Skeletal muscle satellite cell (primary cell): ENCODE measurements at regions not wholly inside any gene's neighbourhood (a gene's known extent, or its start where the extent isn't known, plus 50 kb on each side); places are given as distances from the start of the nearest gene placed in this dataset.

Experiments used
- H3K27me3 ChIP-seq: 2 replicates; pipeline ENCODE4 v1.7.0; 2013; ENCODE audit warnings: low read length; ENCODE audit not compliant: control insufficient read depth, insufficient read depth
- H3K36me3 ChIP-seq: 2 replicates; pipeline ENCODE4 v1.7.0; 2013; ENCODE audit warnings: mild to moderate bottlenecking, control low read depth, low read length; ENCODE audit not compliant: insufficient read depth
- H3K4me1 ChIP-seq: 2 replicates; pipeline ENCODE4 v1.7.0; 2013; ENCODE audit warnings: low read length; ENCODE audit not compliant: control insufficient read depth, insufficient read depth
- H3K4me2 ChIP-seq: 2 replicates; pipeline ENCODE4 v1.7.0; 2013; ENCODE audit warnings: mild to moderate bottlenecking, low read length
- H3K4me3 ChIP-seq: 2 replicates; pipeline ENCODE4 v1.7.0; 2013; ENCODE audit warnings: low read length
- H3K9ac ChIP-seq: 2 replicates; pipeline ENCODE4 v1.7.0; 2013; ENCODE audit warnings: mild to moderate bottlenecking, low read depth, low read length, moderate library complexity
- H3K9me3 ChIP-seq: replicated peaks from 2 replicates; pipeline ENCODE4 v1.7.0; 2013; ENCODE audit warnings: mild to moderate bottlenecking, control low read depth, low read length

DNA sequence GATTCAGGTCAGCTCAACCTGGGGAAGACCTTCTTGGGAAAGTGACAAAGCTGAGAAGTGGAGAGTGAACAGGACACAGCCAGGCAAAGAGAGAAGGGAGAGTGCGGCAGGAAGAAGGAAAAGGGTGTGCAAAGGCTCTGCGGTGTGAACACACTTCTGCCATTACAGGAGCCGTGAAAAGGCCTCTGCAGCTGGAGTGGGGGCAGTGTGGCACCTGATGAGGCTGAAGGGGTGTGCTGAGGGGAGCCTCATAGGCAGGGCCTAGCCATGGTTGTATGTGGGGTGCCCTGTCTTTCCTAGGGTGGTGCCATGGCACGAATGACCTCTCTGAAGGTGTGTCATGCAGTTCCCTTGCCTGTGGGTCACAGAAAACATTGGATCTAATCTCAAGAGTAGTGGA lies 347.6 kb downstream of the CYRIA start:
- Histone ChIP-seq H3K9me3 (peaks cover 18% of the 10 kb centered on the region), H3K36me3 (no peaks in the 10 kb centered on the region), H3K4me2 (no peak overlapping the region), H3K4me1 (no peaks in the 10 kb centered on the region), H3K9ac (no peak overlapping the region), H3K27me3 (no peaks in the 10 kb centered on the region), H3K4me3 (no peak overlapping the region)

- no peak overlapping the region for H3K9ac ChIP-seq
- no peaks in the 10 kb centered on the region for H3K4me1 ChIP-seq
- peaks cover 18% of the 10 kb centered on the region for H3K9me3 ChIP-seq
- no peak overlapping the region for H3K4me3 ChIP-seq
- no peak overlapping the region for H3K4me2 ChIP-seq
- no peaks in the 10 kb centered on the region for H3K36me3 ChIP-seq
- no peaks in the 10 kb centered on the region for H3K27me3 ChIP-seq
Observed at GRCh38 chr2:16317211-16317830, 348.3 kb downstream of the CYRIA start.

GRCh38 chr2:16316456-16317210 lies 349.0 kb downstream of the CYRIA start:
- Histone ChIP-seq H3K4me1 (no peaks in the 10 kb centered on the region), H3K4me2 (no peak overlapping the region), H3K36me3 (no peaks in the 10 kb centered on the region), H3K9ac (no peak overlapping the region), H3K27me3 (no peaks in the 10 kb centered on the region), H3K9me3 (peaks cover 18% of the 10 kb centered on the region), H3K4me3 (no peak overlapping the region)

DNA sequence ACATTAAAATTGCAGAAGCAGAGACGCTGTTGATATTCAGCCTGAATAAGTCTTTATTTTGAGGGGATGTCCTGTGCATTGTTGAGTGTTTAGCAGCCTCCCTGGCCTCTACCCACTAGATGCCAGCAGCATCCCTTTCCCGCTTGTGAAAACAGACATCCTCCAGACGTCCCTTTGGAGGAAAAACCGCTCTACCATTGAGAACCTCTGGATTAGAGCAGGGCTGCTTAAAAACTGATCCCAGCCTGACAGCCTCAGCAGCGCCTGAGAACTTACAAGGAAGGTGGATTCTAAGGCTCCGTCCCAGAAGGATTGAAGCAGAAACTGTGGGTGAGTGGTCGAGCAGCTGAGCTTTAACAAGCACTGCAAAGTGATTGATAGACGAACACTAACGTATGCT lies 349.7 kb downstream of the CYRIA start:
- Histone ChIP-seq H3K9ac (no peak overlapping the region), H3K9me3 (peaks cover 18% of the 10 kb centered on the region), H3K27me3 (no peaks in the 10 kb centered on the region), H3K36me3 (no peaks in the 10 kb centered on the region), H3K4me3 (no peak overlapping the region), H3K4me2 (no peak overlapping the region), H3K4me1 (no peaks in the 10 kb centered on the region)

DNA sequence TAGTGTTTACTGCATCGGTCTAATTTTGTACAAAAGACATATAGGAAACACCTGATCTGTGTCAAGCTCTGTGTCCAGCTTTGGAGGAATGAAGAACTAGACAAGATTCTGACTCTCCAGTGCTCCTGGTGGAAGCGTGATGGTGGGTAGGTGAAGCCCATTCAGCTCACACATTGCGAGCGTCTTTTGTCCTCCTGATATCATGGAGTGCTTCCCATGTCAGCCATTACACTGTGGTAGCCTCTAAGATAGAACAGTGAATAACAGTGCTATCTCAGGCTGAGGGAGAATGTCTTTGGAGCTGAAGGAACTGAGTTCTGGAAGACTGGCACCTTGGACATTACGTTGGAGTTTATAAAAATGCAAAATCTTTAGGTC lies 350.2 kb downstream of the CYRIA start:
- no peaks in the 10 kb centered on the region for H3K27me3 ChIP-seq
- no peaks in the 10 kb centered on the region for H3K4me1 ChIP-seq
- no peaks in the 10 kb centered on the region for H3K36me3 ChIP-seq
- H3K4me3 ChIP-seq, result no peak overlapping the region
- no peak overlapping the region for H3K4me2 ChIP-seq
- H3K9me3 ChIP-seq, result peaks cover 18% of the 10 kb centered on the region
- H3K9ac ChIP-seq, result no peak overlapping the region

DNA sequence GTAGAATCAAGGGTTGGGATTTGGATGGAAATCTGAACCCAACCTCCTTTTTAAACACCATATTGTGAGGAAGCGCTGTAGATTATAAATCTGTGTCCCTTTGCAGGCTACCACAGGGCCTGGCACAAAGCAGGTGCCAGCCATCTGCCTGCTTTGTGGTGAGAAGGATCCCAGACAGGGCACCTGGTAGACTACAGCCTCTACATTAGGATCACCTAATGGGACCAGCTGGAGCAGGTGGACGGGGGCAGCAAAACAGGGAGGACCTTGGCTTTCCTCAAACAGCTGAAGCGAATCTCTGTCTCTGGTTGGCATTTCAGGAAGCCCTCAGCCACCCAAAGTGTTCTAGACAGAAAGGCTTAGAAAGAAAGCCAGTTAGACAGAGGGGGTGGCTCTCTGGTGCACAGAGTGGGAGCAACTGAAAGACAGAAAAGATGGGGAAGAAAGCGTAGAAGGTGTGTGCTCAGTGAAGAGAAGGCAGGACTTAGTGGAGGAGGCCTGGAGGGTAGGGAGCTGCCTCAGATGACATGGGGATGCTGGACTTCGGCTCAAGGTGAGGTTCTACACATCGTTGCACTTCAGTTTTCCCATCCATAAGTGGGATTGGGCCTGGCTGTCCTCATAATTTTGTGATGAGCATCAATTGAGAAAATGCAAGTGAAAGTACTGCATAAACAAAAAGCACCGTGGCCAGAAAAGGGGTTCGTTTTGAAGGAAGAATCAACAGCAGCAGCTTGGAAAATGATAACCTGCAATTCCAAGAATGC lies 350.8 kb downstream of the CYRIA start:
- Histone ChIP-seq H3K27me3 (no peaks in the 10 kb centered on the region), H3K4me3 (no peak overlapping the region), H3K9ac (no peak overlapping the region), H3K36me3 (no peaks in the 10 kb centered on the region), H3K9me3 (peaks cover 18% of the 10 kb centered on the region), H3K4me2 (no peak overlapping the region), H3K4me1 (no peaks in the 10 kb centered on the region)

DNA sequence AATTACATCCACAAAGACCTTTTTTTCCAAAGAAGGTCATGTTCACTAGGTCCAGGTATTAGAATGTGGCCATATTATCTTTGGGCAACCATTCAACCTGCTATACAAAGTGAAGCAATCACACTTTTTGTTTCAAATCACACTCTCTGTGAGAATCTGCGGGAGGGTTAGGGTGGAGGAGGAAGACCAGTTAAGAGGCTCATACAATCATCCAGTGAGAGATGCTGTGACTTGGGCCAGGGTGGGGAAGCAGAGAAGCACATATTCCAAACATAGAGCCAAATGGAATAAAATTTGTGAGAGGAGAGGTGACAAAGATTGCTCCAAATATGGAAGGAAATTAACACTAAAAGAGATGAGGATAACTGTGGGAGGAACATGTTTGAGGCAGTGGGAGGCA lies 351.6 kb downstream of the CYRIA start:
- no peak overlapping the region for H3K9ac ChIP-seq
- H3K9me3 ChIP-seq, result peaks cover 18% of the 10 kb centered on the region
- H3K4me3 ChIP-seq, result no peak overlapping the region
- no peaks in the 10 kb centered on the region for H3K36me3 ChIP-seq
- H3K4me2 ChIP-seq, result no peak overlapping the region
- no peaks in the 10 kb centered on the region for H3K27me3 ChIP-seq
- no peaks in the 10 kb centered on the region for H3K4me1 ChIP-seq

GRCh38 chr2:16313235-16313975 lies 352.2 kb downstream of the CYRIA start:
- H3K27me3 ChIP-seq, result no peaks in the 10 kb centered on the region
- H3K9ac ChIP-seq, result no peak overlapping the region
- H3K4me3 ChIP-seq, result no peak overlapping the region
- no peaks in the 10 kb centered on the region for H3K36me3 ChIP-seq
- H3K4me2 ChIP-seq, result no peak overlapping the region
- no peaks in the 10 kb centered on the region for H3K4me1 ChIP-seq
- peaks cover 14% of the 10 kb centered on the region for H3K9me3 ChIP-seq

DNA sequence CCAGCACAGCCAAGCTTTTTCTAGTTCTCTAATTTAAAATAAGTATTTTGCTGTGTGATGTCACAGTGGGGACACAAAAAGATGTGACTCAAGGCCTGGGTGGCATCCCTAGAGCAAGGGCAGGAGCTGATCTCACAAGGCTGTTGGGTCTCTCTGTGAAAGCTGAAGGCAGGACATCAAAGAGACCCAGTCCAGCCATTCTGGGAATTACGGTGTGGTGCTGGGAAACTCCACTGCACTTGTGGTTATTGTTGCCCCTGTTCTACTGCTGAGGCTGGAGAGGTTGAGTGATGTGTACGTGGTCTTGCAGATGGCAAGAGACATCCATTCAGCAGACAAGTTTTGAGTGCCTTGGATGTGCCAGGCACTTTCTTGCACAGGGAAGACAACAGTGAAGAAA lies 352.9 kb downstream of the CYRIA start:
- Histone ChIP-seq H3K4me3 (no peak overlapping the region), H3K36me3 (no peaks in the 10 kb centered on the region), H3K9me3 (peaks cover 13% of the 10 kb centered on the region), H3K4me2 (no peak overlapping the region), H3K27me3 (no peaks in the 10 kb centered on the region), H3K9ac (no peak overlapping the region), H3K4me1 (no peaks in the 10 kb centered on the region)

DNA sequence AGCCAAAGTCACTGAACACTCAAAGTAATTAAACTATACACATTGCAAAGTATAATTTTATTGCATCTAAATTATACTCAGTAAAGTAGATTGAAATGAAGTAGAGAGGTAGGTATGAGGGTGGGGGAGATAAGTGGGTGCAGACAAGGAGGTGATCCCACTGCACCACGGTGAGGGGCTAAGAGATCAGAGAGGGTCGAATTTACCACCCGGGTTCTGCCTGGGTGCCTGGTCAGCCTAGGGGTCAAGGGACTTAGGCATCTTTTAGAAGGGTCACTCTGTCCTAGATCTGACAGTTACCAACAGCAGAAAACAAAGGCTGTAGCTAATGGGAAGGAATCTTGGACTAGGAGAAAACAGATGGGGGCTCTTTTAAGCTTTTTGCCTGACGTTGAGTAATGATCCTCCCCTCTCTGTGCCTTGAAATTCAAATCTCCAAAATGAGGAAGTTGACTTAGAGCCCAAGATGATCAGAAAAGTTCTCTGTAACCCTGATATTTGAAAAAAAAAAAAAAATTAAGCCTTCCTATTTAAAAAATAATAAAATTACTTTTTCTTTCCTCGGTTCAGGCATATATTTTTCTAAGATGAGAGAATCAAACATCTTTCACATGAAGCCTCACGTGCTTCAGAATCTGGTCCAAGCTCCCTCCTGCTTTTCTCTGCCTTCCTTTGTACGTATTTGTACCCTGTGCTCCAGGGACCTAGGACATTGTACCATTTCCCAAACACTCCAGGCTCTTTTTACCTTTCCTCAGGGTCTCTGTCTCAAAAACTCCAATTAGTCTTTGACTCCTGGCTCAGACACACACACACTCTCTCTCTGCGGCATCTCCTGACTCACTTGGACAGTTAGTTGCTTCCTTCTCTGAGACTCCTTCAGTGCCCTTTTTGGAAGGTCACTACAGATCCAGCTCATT lies 353.9 kb downstream of the CYRIA start:
- no peaks in the 10 kb centered on the region for H3K36me3 ChIP-seq
- peaks cover 10% of the 10 kb centered on the region for H3K9me3 ChIP-seq
- no peak overlapping the region for H3K4me3 ChIP-seq
- no peak overlapping the region for H3K4me2 ChIP-seq
- H3K4me1 ChIP-seq, result no peaks in the 10 kb centered on the region
- no peak overlapping the region for H3K9ac ChIP-seq
- H3K27me3 ChIP-seq, result no peaks in the 10 kb centered on the region
